ENCODE measurements at regions not wholly inside any gene's neighbourhood (a gene's known extent, or its start where the extent isn't known, plus 50 kb on each side); places are given as distances from the start of the nearest gene placed in this dataset.
A peak's percentile ranks its signal among the peaks of the same experiment; 100 is the strongest.

GRCh38 chr10:42974693-42975002 lies 102.2 kb upstream of the RET start:
- no peak for DNase-seq

- peak; percentile 20 for DNase-seq
Observed at GRCh38 chr10:42975005-42975493, 101.8 kb upstream of the RET start.

GRCh38 chr10:42975558-42976340 lies 101.1 kb upstream of the RET start:
- DNase-seq: peak; percentile 76

- DNase-seq: no peak
Observed at GRCh38 chr10:42976351-42977031, 100.4 kb upstream of the RET start.

- DNase-seq: no peak
Observed at GRCh38 chr10:42977032-42977416, 99.8 kb upstream of the RET start.

- no peak for DNase-seq
Observed at GRCh38 chr10:42979181-42979580, 97.7 kb upstream of the RET start.

- no peak for DNase-seq
Observed at GRCh38 chr10:42979721-42980467, 97.0 kb upstream of the RET start.

- no peak for DNase-seq
Observed at GRCh38 chr10:42980553-42981357, 96.1 kb upstream of the RET start.

- DNase-seq: no peak
Observed at GRCh38 chr10:42981358-42982236, 95.3 kb upstream of the RET start.

- DNase-seq: no peak
Observed at GRCh38 chr10:42982891-42983506, 93.9 kb upstream of the RET start.

- DNase-seq: no peak
Observed at GRCh38 chr10:42983591-42983990, 93.3 kb upstream of the RET start.

- no peak for DNase-seq
Observed at GRCh38 chr10:42984035-42984610, 92.7 kb upstream of the RET start.

GRCh38 chr10:42984761-42985325 lies 92.0 kb upstream of the RET start:
- no peak for DNase-seq

GRCh38 chr10:42985436-42986316 lies 91.2 kb upstream of the RET start:
- DNase-seq: no peak

- DNase-seq: no peak
Observed at GRCh38 chr10:42986633-42987032, 90.2 kb upstream of the RET start.

- no peak for DNase-seq
Observed at GRCh38 chr10:42987121-42987541, 89.7 kb upstream of the RET start.

GRCh38 chr10:42987575-42987974 lies 89.3 kb upstream of the RET start:
- no peak for DNase-seq

GRCh38 chr10:42988069-42988468 lies 88.8 kb upstream of the RET start:
- DNase-seq: no peak

GRCh38 chr10:42988517-42989395 lies 88.1 kb upstream of the RET start:
- DNase-seq: no peak

All from SIG-M5 (cell line).